ENCODE measurements at regions not wholly inside any gene's neighbourhood (a gene's known extent, or its start where the extent isn't known, plus 50 kb on each side); places are given as distances from the start of the nearest gene placed in this dataset.

- no peaks in the 10 kb centered on the region for H3K9me3 ChIP-seq (ENCODE audit: low read depth)
- H3K4me1 ChIP-seq (ENCODE audit: low read depth), result no peaks in the 10 kb centered on the region
- no peak for DNase-seq (ENCODE audit: low read depth in 1 of 2, low spot score in 1 of 2)
- no peaks in the 10 kb centered on the region for H3K27me3 ChIP-seq
- no peaks in the 10 kb centered on the region for H3K36me3 ChIP-seq
- H3K27ac ChIP-seq, result no peak overlapping the region
- H3K4me3 ChIP-seq, result no peak overlapping the region
- TF ChIP-seq, protein P1, sequence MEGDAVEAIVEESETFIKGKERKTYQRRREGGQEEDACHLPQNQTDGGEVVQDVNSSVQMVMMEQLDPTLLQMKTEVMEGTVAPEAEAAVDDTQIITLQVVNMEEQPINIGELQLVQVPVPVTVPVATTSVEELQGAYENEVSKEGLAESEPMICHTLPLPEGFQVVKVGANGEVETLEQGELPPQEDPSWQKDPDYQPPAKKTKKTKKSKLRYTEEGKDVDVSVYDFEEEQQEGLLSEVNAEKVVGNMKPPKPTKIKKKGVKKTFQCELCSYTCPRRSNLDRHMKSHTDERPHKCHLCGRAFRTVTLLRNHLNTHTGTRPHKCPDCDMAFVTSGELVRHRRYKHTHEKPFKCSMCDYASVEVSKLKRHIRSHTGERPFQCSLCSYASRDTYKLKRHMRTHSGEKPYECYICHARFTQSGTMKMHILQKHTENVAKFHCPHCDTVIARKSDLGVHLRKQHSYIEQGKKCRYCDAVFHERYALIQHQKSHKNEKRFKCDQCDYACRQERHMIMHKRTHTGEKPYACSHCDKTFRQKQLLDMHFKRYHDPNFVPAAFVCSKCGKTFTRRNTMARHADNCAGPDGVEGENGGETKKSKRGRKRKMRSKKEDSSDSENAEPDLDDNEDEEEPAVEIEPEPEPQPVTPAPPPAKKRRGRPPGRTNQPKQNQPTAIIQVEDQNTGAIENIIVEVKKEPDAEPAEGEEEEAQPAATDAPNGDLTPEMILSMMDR (IDR thresholded peaks at IDR 0.05; ENCODE audit: low read depth, low read length), result no peak
Measured at GRCh38 chr12:87107270-87107669, 851.1 kb upstream of the MGAT4C start.

DNA sequence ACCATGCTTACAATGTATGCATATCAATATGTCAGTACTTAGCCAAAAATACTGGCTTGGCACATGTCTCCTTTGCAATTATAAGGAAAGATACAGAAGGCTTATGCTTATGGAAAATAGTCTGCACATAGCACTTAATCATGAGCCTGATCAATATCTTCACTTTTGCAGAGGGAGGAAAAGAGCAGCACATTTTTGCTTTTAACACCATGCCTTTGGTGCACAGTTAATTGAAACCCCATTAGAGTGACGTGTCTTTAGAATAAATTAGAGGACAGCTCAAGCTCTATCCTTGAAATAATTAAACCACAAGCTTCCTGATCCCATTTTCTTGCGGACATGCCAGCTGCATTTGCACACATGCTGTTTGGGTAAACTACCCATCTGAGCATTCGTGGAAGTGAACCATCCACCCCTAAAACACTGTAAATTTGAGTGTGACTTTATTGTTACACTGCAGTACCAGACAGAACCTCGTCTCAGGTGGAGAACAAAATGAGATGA lies 839.9 kb upstream of the MGAT4C start:
- Histone ChIP-seq H3K36me3 (no peaks in the 10 kb centered on the region), H3K27me3 (no peaks in the 10 kb centered on the region), H3K9me3 (ENCODE audit: low read depth) (no peaks in the 10 kb centered on the region), H3K27ac (no peak overlapping the region), H3K4me1 (ENCODE audit: low read depth) (no peaks in the 10 kb centered on the region), H3K4me3 (no peak overlapping the region)
- no peak for DNase-seq (ENCODE audit: low read depth in 1 of 2, low spot score in 1 of 2)
- TF ChIP-seq, protein P1 (IDR thresholded peaks at IDR 0.05; ENCODE audit: low read depth, low read length), result no peak

- Histone ChIP-seq H3K27me3 (no peaks in the 10 kb centered on the region), H3K27ac (no peak overlapping the region), H3K9me3 (ENCODE audit: low read depth) (no peaks in the 10 kb centered on the region), H3K36me3 (no peaks in the 10 kb centered on the region), H3K4me1 (ENCODE audit: low read depth) (no peaks in the 10 kb centered on the region), H3K4me3 (no peak overlapping the region)
- DNase-seq (ENCODE audit: low read depth in 1 of 2, low spot score in 1 of 2), result no peak
- TF ChIP-seq, protein P1 (IDR thresholded peaks at IDR 0.05; ENCODE audit: low read depth, low read length), result no peak
Measured at GRCh38 chr12:87094356-87094755, 838.2 kb upstream of the MGAT4C start.

- DNase-seq (ENCODE audit: low read depth in 1 of 2, low spot score in 1 of 2), result no peak
- no peak overlapping the region for H3K27ac ChIP-seq
- H3K9me3 ChIP-seq (ENCODE audit: low read depth), result no peaks in the 10 kb centered on the region
- H3K4me1 ChIP-seq (ENCODE audit: low read depth), result no peaks in the 10 kb centered on the region
- TF ChIP-seq, protein P1 (IDR thresholded peaks at IDR 0.05; ENCODE audit: low read depth, low read length), result no peak
- H3K36me3 ChIP-seq, result no peaks in the 10 kb centered on the region
- no peaks in the 10 kb centered on the region for H3K27me3 ChIP-seq
- no peak overlapping the region for H3K4me3 ChIP-seq
Measured at GRCh38 chr12:87092421-87092820, 836.2 kb upstream of the MGAT4C start.

GRCh38 chr12:87086118-87086891 lies 830.1 kb upstream of the MGAT4C start:
- TF ChIP-seq, protein P1 (IDR thresholded peaks at IDR 0.05; ENCODE audit: low read depth, low read length), result no peak
- H3K4me3 ChIP-seq, result no peak overlapping the region
- H3K36me3 ChIP-seq, result no peaks in the 10 kb centered on the region
- no peaks in the 10 kb centered on the region for H3K9me3 ChIP-seq (ENCODE audit: low read depth)
- H3K4me1 ChIP-seq (ENCODE audit: low read depth), result no peaks in the 10 kb centered on the region
- H3K27ac ChIP-seq, result no peak overlapping the region
- H3K27me3 ChIP-seq, result no peaks in the 10 kb centered on the region
- peak in 1 of 2 donors; percentile 20 for DNase-seq (ENCODE audit: low read depth in 1 of 2, low spot score in 1 of 2)
